Neutrophil (primary cell): ENCODE measurements at regions not wholly inside any gene's neighbourhood (a gene's known extent, or its start where the extent isn't known, plus 50 kb on each side); places are given as distances from the start of the nearest gene placed in this dataset.

Experiments used
- H3K27ac ChIP-seq: fragments of 200-600 bp; sonication (generic); 2 replicates; pipeline ENCODE4 v1.5.1; 2016; ENCODE audit warnings: mild to moderate bottlenecking, moderate library complexity
- H3K27me3 ChIP-seq: fragments of 200-600 bp; sonication (generic); 2 replicates; pipeline ENCODE4 v1.6.0; 2016; ENCODE audit warnings: mild to moderate bottlenecking
- H3K36me3 ChIP-seq: fragments of 200-600 bp; sonication (generic); 2 replicates; pipeline ENCODE4 v1.5.1; 2017
- H3K4me1 ChIP-seq, 2 experiments: fragments of 200-600 bp in 1 of 2; sonication (generic) in 1 of 2; 1 replicate in 1 of 2; 2 replicates in 1 of 2; pipeline versions ENCODE4 v1.5.1 to v1.6.1; 2013 to 2016; ENCODE audit warnings: low read depth in 1 of 2, low read length in 1 of 2, mild to moderate bottlenecking in 1 of 2, moderate library complexity in 1 of 2; ENCODE audit not compliant: control insufficient read depth in 1 of 2, insufficient read depth in 1 of 2
- H3K4me3 ChIP-seq, 2 experiments: fragments of 200-600 bp in 1 of 2; sonication (generic) in 1 of 2; 1 replicate in 1 of 2; 2 replicates in 1 of 2; pipeline ENCODE4 v1.5.1; 2013 to 2016; ENCODE audit warnings: low read depth in 1 of 2, low read length in 1 of 2, mild to moderate bottlenecking in 1 of 2, moderate library complexity in 1 of 2
- H3K9me3 ChIP-seq: fragments of 200-600 bp; sonication (generic); 2 replicates; pipeline ENCODE4 v1.5.1; 2016
- CTCF ChIP-seq: fragments of 200-600 bp; sonication (generic); IDR thresholded peaks from 2 replicates; pipeline ENCODE4 v1.5.1; 2016; ENCODE audit warnings: antibody characterized with exemption

DNA sequence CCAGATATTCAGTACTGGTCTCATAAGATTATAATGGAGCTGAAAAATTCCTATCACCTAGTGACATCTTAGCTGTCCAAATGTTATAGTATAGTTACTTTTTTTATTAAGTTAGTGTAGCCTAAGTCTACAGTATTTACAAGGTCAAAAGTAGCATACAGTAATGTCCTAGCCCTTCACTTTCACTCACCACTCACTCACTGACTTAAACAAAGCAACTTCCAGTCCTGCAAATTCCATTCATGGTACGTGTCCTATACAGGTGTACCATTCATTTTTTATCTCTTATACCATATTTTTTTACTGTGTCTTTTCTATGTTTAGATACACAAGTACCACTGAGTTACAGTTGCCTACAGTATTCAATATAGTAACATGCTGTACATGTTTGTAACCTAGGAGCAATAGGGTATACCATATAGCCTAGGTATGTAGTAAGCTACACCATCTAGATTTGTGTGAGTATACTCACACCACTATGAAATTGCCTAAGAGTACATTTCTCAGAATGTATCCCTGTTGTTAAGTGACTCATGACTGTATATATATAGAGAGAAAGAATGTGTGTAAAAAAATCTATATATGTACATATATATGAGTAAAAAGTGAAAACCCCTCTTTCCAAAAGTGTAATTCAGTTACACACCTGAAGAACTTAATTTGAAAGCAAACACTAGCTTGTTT, 234.8 kb upstream of the WWC1 start:
- Histone ChIP-seq H3K9me3 (no peaks in the 10 kb centered on the region), H3K27ac (no peak overlapping the region), H3K4me3 (no peak overlapping the region), H3K4me1 (no peaks in the 10 kb centered on the region), H3K36me3 (no peaks in the 10 kb centered on the region), H3K27me3 (no peaks in the 10 kb centered on the region)
- TF ChIP-seq CTCF, result no peak

- Histone ChIP-seq H3K9me3 (no peaks in the 10 kb centered on the region), H3K27ac (no peak overlapping the region), H3K4me3 (no peak overlapping the region), H3K4me1 (no peaks in the 10 kb centered on the region), H3K27me3 (no peaks in the 10 kb centered on the region), H3K36me3 (no peaks in the 10 kb centered on the region)
- TF ChIP-seq CTCF, result no peak
Observed at GRCh38 chr5:168057905-168058304, 233.5 kb upstream of the WWC1 start.

- Histone ChIP-seq H3K4me3 (no peak overlapping the region), H3K9me3 (no peaks in the 10 kb centered on the region), H3K4me1 (no peaks in the 10 kb centered on the region), H3K27ac (no peak overlapping the region), H3K27me3 (no peaks in the 10 kb centered on the region), H3K36me3 (no peaks in the 10 kb centered on the region)
- no peak for TF ChIP-seq CTCF
Observed at GRCh38 chr5:168059131-168059530, 232.3 kb upstream of the WWC1 start.

DNA sequence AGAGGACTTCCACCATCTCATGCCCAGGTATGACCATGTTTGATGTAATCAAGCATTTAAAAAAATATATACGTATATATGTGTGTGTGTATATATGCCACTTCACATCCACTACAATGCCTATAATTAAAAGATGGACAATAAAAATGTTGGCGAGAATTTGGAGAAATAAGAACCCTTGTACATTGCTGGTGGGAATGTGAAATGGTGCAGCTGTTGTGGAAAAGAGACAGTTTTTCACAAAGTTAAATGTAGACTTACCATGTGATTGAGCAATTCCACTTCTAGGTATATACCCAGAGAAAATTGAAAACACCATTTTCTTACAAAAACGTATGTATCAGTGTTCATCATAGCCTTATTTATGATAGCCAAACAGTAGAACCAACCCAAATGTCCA, 229.2 kb upstream of the WWC1 start:
- no peaks in the 10 kb centered on the region for H3K4me1 ChIP-seq
- TF ChIP-seq CTCF, result no peak

DNA sequence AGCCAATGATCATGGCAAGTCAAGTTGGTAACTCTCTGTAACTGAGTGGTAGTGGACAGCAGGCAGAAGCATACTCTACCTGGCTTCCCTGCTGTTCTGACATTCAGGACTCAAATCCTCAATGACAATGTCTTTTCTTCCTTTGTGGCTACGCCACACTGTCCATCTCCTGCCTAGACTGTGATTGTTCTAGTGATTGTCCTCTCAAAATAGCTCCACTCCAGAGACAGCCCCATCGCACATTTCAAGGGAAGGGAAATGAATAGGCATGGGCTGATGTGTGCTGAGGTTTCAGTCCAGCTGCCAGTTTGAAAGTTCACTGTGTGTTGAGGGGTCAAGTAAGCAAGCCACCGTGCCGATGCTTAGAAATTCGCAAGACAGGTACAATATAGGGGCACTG, 227.0 kb upstream of the WWC1 start:
- Histone ChIP-seq H3K27ac (no peak overlapping the region), H3K9me3 (no peaks in the 10 kb centered on the region), H3K4me1 (no peaks in the 10 kb centered on the region), H3K36me3 (no peaks in the 10 kb centered on the region), H3K4me3 (no peak overlapping the region), H3K27me3 (no peaks in the 10 kb centered on the region)
- no peak for TF ChIP-seq CTCF

More for the DNA sequence above, 229.2 kb upstream of the WWC1 start:
- Histone ChIP-seq H3K27ac (no peak overlapping the region), H3K36me3 (no peaks in the 10 kb centered on the region), H3K27me3 (no peaks in the 10 kb centered on the region), H3K9me3 (no peaks in the 10 kb centered on the region), H3K4me3 (no peak overlapping the region)
